HG03280 (cell line): ENCODE measurements at regions not wholly inside any gene's neighbourhood (a gene's known extent, or its start where the extent isn't known, plus 50 kb on each side); places are given as distances from the start of the nearest gene placed in this dataset.

Source experiments
- ATAC-seq: cut with Tn5 transposase; IDR thresholded peaks from one replicate; pipeline ENCODE4 v1.9.1; 2021; ENCODE audit warnings: mild to moderate bottlenecking, moderate library complexity; ENCODE audit not compliant: unreplicated experiment

DNA sequence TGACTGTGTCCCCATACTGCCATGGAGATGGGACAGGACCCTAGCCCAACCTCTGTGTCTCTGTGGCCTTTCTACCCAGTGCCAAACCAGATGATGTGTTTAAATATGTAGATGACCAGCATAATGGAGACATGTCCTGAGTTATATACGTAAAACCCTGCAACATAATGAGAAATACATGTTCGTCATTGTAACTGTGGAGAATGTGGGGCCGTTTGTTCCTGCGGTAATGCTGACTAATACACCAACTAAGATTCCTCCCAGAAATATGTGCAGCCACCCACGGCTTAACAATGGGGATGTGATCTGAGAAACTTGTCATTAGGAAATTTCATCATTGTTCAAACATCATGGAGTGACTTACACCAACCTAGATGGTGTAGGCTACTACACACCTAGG is 71.7 kb upstream of the SIM2 start:
- ATAC-seq, result no peak

GRCh38 chr21:36628106-36628505 is 70.8 kb upstream of the SIM2 start:
- ATAC-seq, result no peak

- no peak for ATAC-seq
Observed at GRCh38 chr21:36628761-36629460, 70.0 kb upstream of the SIM2 start.

DNA sequence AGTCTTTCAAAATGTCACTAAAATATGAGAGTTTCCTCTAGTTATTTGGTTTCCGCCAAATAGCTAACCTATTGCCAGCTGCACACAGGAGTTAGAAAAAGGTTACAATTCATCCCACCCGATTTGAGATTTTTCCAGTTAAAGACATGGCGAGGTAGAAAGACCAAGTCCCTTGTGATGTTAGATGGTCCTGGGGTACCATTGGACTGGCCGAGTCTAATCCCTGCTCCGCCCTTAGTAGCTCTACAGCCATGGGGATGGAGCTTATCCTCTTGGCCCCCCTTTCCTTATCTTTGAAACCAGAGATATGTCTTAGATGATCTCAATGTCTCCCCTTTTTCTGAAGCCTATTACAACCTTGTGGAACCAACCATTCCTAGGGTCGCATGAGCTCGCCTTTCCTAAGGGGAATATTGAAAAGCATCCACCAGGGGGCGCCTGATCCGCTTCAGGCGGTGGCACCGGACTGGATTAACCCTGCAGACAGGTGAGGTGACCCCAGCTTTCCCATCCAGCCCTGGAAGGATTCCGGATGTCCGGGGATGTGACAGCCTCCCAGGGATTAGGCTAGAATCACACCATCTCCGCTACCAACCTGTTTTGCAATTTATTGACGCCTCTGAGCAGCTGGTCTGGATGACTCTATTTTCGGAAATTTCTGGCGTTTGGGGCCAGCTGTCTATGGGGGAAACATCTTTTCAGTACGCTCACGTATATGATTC is 68.3 kb upstream of the SIM2 start:
- no peak for ATAC-seq

GRCh38 chr21:36636016-36636415 is 62.9 kb upstream of the SIM2 start:
- ATAC-seq, result no peak

- no peak for ATAC-seq
Observed at GRCh38 chr21:36636439-36636838, 62.5 kb upstream of the SIM2 start.

- no peak for ATAC-seq
Observed at GRCh38 chr21:36639769-36640168, 59.1 kb upstream of the SIM2 start.

DNA sequence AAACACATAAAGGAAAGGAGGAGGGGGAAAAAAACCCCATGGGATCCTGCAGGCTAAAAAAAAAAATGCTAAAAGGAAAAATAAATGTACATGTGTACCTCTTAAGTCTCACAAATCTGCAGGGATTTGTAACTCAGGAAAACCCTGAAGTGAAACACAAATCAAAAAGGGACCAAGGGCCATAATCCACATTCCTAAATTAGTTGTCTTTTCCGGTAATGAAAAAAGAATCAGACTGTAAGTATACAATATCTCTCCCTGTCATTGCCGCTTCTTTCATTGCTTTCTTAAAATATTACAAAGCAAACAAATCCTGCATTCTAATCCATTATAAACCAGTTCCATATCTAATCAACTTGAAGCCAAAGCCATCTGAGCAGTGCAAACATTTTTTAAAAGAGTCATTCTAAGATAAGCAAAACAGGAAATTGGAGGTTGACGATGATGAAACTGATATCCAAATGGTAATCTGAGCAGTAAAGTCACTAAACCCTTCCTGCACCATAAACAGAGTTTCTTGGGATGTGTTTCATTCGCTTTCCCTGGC is 58.7 kb upstream of the SIM2 start:
- no peak for ATAC-seq

DNA sequence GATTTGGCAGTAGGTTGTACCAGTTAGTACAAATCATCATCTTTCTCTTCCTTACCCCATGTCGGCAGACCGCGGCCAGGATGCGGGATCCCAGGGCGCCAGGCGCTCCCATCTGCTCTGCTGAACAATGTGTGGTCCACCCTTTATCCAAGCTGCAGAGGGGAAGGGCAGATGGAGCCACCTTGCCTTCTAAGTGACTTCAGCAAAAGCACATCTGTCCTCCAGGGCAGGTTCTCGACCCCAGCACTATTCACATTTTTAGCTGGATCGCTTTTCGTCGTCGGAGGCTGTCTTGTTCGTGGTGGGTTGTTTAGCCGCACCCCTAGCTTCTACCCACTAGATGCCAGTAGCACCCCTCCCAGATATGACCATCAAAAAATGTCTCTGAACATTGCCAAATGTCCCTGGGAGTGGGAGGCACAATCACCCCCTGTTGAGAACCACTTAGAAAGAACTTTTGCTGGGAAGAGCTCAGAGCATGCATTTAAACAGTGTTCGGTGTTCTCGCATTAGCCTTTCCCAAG is 58.1 kb upstream of the SIM2 start:
- no peak for ATAC-seq

- no peak for ATAC-seq
Observed at GRCh38 chr21:36641346-36641745, 57.6 kb upstream of the SIM2 start.

DNA sequence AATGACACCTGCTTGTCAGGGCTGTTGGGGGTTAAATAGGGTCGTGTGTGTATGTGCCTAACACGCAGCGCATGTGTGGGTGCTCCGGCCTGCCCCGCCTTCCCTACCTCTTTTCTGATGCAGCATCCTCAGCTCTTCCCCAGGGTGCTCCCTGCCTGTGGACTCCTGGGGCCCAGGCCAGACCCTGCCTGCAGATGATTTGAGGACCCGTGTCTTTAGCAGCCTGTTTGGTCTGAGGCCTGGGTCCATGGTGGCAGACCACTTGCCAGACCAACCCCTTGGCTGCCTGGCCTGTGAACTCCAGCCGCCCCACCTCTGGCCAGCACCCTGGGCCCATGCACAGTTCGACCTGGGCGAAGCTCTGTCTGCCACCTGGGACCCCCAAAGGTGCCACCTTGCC is 57.0 kb upstream of the SIM2 start:
- ATAC-seq, result no peak

- no peak for ATAC-seq
Observed at GRCh38 chr21:36642777-36643176, 56.1 kb upstream of the SIM2 start.

- no peak for ATAC-seq
Observed at GRCh38 chr21:36643374-36644250, 55.3 kb upstream of the SIM2 start.

GRCh38 chr21:36646011-36646410 is 52.9 kb upstream of the SIM2 start:
- ATAC-seq, result no peak

DNA sequence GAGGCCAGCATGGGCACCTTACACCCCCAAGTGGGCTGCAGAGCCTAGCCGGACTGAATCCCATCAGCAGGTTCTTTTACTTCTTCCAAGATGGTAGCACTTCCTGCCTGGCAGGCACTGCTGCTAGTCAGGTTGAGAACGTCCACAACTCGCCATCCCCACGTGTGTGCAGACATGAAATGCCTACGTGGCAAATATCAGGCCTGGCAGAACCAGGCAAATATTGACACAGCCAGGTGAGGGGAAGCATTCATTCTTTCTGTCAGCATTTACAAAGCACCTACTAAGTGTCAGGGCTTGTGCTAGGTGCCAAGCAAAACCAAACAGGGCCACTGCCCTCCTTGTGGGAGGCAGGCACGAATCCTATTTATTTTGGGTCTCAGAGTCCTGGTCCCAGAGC is 52.3 kb upstream of the SIM2 start:
- no peak for ATAC-seq

- no peak for ATAC-seq
Observed at GRCh38 chr21:36647279-36648093, 51.4 kb upstream of the SIM2 start.
